Ovary (tissue), 7 donors: ENCODE measurements at regions not wholly inside any gene's neighbourhood (a gene's known extent, or its start where the extent isn't known, plus 50 kb on each side); places are given as distances from the start of the nearest gene placed in this dataset.

Experiments
- DNase-seq, 5 donors: peaks; one replicate each; pipeline ENCODE4 v3.0.0-alpha.2; 2019 to 2020
- H3K27ac ChIP-seq, 2 donors: fragments of 200-600 bp; one replicate each; pipeline versions ENCODE4 v1.5.1 to v1.8.0; 2019 to 2022
- H3K27me3 ChIP-seq: fragments of 200-600 bp; one replicate; pipeline ENCODE4 v1.8.0; 2022
- H3K36me3 ChIP-seq: fragments of 200-600 bp; sonication (generic); one replicate; pipeline ENCODE4 v1.5.1; 2019
- H3K4me1 ChIP-seq: one replicate; pipeline ENCODE4 v1.8.1; 2013; ENCODE audit warnings: mild to moderate bottlenecking, moderate library complexity; ENCODE audit not compliant: insufficient read depth
- H3K4me3 ChIP-seq: fragments of 200-600 bp; sonication (generic); one replicate; pipeline ENCODE4 v1.5.1; 2017
- H3K9me3 ChIP-seq, 2 donors: fragments of 200-600 bp in 1 of 2; sonication (generic) in 1 of 2; one replicate each; pipeline versions ENCODE4 v1.5.1 to v1.8.1; 2013 to 2019; ENCODE audit warnings: mild to moderate bottlenecking in 1 of 2, moderate library complexity in 1 of 2
- CTCF ChIP-seq, 3 donors: fragments of 450-650 bp in 2 of 3; fragments of 200-600 bp in 1 of 3; IDR thresholded peaks; one replicate each; pipeline versions ENCODE4 v1.5.1 to v1.8.0; 2016 to 2022; ENCODE audit warnings: antibody characterized with exemption in 3 of 3, mild to moderate bottlenecking in 1 of 3
- EP300 ChIP-seq: sonication (generic); formaldehyde crosslinking; IDR thresholded peaks from one replicate; pipeline ENCODE4 v1.6.1; 2017; ENCODE audit warnings: antibody characterized with exemption
- POLR2A ChIP-seq: fragments of 450-650 bp; IDR thresholded peaks from one replicate; pipeline ENCODE4 v1.6.1; 2017; ENCODE audit warnings: antibody characterized with exemption, mild to moderate bottlenecking, moderate library complexity
- WGBS, 3 donors: extraction: QIAGEN DNeasy Blood & Tissue Kit in 1 of 3; methylation state at CpG; one replicate each; pipeline versions ENCODE4 v1.1.5 to v1.1.7; 2013 to 2017; 5-methylcytosine and 5-hydroxymethylcytosine counted together
- intact Hi-C, 4 donors: fragments of 100-400 bp; cut with DNase I; formaldehyde crosslinking; loops; one replicate each; pipeline versions ENCODE4 v1.11.0 to v1.15.1; 2022 to 2023
- donor health status: DM: no; HTN: no; CAD: no; lungs with moderate emphysema.
- donor health status: DM: no; HTN: no; CAD: no.
- donor health status: Bipolar disorder and iron deficiency.
- donor health status: DM: no; HTN: no; CAD: no.
- donor health status: DM: yes; HTN: yes; CAD: no.

GRCh38 chr6:167650730-167651317 lies 175.9 kb upstream of the AFDN start:
- no peak for DNase-seq
- intact Hi-C loops: no loop called here
- no peaks in the 10 kb centered on the region for H3K36me3 ChIP-seq
- H3K27me3 ChIP-seq: no peaks in the 10 kb centered on the region
- TF ChIP-seq EP300: no peak
- WGBS, 3 donors: 27 to 38% (median 27%) methylated on average over 12 of the region's 12 CpGs
- peaks cover 3% of the 10 kb centered on the region for H3K4me1 ChIP-seq
- no peak overlapping the region for H3K4me3 ChIP-seq
- no peak overlapping the region for H3K27ac ChIP-seq
- H3K9me3 ChIP-seq: no peaks in the 10 kb centered on the region

GRCh38 chr6:167651318-167652041 lies 175.2 kb upstream of the AFDN start:
- no peak overlapping the region for H3K4me3 ChIP-seq
- peaks cover 3% of the 10 kb centered on the region for H3K4me1 ChIP-seq
- H3K27ac ChIP-seq: no peak overlapping the region
- no peaks in the 10 kb centered on the region for H3K9me3 ChIP-seq
- 74 to 77% (median 76%) methylated on average over 10 of the region's 10 CpGs for WGBS, 3 donors
- TF ChIP-seq POLR2A (no peak), EP300 (no peak), CTCF (IDR thresholded peaks at IDR 0.05) (no peak)
- intact Hi-C loops: no loop called here
- no peaks in the 10 kb centered on the region for H3K36me3 ChIP-seq
- H3K27me3 ChIP-seq: no peaks in the 10 kb centered on the region
- DNase-seq: no peak

GRCh38 chr6:167652042-167652700 lies 174.5 kb upstream of the AFDN start:
- 86 to 87% (median 87%) methylated on average over 23 of the region's 23 CpGs for WGBS, 3 donors
- no peak for DNase-seq
- intact Hi-C loops: no loop called here

GRCh38 chr6:167652701-167653095 lies 174.0 kb upstream of the AFDN start:
- DNase-seq: no peak
- TF ChIP-seq EP300: no peak
- intact Hi-C loops: no loop called here
- Histone ChIP-seq H3K4me1 (peaks cover 2% of the 10 kb centered on the region), H3K27ac (no peak overlapping the region), H3K4me3 (no peak overlapping the region), H3K9me3 (no peaks in the 10 kb centered on the region), H3K27me3 (no peaks in the 10 kb centered on the region), H3K36me3 (no peaks in the 10 kb centered on the region)
- 79 to 85% (median 80%) methylated on average over 13 of the region's 13 CpGs for WGBS, 3 donors

More at GRCh38 chr6:167652042-167652700, 174.5 kb upstream of the AFDN start:
- Histone ChIP-seq H3K4me3 (no peak overlapping the region), H3K9me3 (no peaks in the 10 kb centered on the region), H3K4me1 (peaks cover 3% of the 10 kb centered on the region), H3K36me3 (no peaks in the 10 kb centered on the region), H3K27ac (no peak overlapping the region), H3K27me3 (no peaks in the 10 kb centered on the region)
- TF ChIP-seq POLR2A (no peak), CTCF (IDR thresholded peaks at IDR 0.05) (no peak), EP300 (no peak)

GRCh38 chr6:167653561-167653960 lies 173.2 kb upstream of the AFDN start:
- TF ChIP-seq EP300: no peak
- no peak for TF ChIP-seq CTCF (IDR thresholded peaks at IDR 0.05)
- TF ChIP-seq POLR2A: no peak
- Histone ChIP-seq H3K4me1 (no peaks in the 10 kb centered on the region), H3K27ac (no peak overlapping the region), H3K9me3 (no peaks in the 10 kb centered on the region), H3K36me3 (no peaks in the 10 kb centered on the region), H3K4me3 (no peak overlapping the region), H3K27me3 (no peaks in the 10 kb centered on the region)
- intact Hi-C loops: no loop called here
- DNase-seq: no peak
- WGBS, 3 donors: 89 to 92% (median 90%) methylated on average over 23 of the region's 23 CpGs
